HG03442 (cell line): ENCODE measurements at regions not wholly inside any gene's neighbourhood (a gene's known extent, or its start where the extent isn't known, plus 50 kb on each side); places are given as distances from the start of the nearest gene placed in this dataset.

Experiments used
- ATAC-seq: cut with Tn5 transposase; IDR thresholded peaks from one replicate; pipeline ENCODE4 v1.9.1; 2021; ENCODE audit warnings: mild to moderate bottlenecking, moderate library complexity; ENCODE audit not compliant: unreplicated experiment

DNA sequence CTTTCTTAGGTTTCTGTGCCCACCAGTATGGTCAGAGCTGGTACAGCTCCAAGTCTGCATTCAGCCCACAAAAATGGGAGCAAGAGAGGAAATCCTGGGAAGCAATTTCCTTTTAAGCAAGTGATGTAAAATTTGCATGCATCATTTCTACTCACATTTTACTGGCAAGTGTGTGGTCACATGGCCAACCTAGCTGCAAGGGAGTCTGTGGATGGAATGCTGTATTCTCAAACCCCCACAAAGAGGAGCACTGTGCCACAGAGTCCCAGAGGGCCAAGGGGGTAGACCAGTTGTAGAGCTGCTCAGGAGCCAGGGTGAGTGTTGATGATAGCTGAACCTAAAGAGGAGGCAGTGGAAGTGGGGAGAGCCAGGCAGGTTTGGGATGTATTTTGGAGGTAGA lies 154.3 kb upstream of the SPRY4 start:
- no peak for ATAC-seq

DNA sequence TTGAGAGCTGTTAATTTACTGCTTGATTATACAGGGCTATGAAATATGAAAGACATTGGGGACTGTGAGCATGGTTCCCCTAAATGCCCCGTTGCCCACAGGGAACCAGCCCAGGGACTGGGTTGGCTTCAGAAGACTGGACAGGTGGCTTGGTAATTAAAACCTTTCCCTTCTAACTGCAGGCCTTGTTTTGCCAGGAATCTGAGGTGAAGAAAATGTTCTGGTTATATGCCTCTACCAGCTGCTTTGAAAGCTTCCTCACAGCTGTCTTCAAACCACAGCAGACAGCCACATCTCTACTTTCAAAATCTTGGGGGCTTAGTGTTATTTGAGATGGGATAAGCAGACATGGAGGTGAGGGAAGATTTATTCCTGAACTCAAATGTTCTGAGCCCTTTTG lies 153.3 kb upstream of the SPRY4 start:
- ATAC-seq: no peak

- no peak for ATAC-seq
Observed at GRCh38 chr5:142475102-142475513, 150.3 kb upstream of the SPRY4 start.

- no peak for ATAC-seq
Observed at GRCh38 chr5:142474431-142475094, 149.7 kb upstream of the SPRY4 start.

DNA sequence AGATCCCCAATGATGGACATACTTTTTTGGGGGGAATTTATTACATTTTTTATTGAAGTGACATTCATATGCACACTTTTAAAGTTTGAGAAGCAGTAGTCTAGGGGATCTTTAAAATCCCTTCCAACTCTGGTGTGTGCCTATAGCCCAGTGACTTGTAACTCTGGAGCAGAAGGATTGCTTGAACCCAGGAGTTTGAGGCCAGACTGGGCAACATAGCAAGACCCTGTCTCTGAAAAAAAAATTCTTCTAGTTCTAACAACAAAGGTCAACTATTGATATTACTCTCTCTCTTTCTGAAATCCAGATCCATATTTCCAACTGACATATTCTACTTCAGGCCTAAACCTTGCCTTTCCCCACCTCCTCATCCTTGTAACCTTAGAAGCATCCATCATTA lies 148.2 kb upstream of the SPRY4 start:
- no peak for ATAC-seq

DNA sequence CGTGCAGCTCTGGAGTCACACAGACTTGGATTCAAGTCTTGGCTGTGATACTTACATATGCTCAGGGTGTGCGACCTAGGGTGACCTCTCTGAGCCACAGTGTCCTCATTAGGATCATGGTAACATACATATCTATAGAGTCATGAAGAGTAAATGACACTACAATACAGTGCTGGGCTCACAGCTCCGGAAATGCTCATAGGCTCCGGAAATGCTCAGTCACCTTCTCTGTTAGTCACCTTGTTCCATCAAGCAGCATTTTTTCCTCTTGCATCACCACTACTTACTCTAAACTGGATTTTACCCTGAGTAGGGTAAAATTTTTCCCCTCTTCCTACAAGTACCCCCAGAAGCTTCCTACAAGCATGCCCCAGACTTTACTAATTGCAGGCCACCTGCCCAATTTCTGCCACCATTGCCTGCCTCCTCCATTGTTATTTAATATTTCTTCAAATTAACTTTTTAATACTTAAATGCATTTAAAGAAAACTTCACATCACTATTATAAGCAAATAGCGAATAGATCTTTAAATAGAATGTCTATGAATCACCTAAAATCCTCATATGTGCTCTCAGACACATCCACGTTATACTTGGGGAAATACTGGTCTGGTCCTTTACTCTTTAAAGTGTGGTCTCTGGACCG lies 147.6 kb upstream of the SPRY4 start:
- ATAC-seq: no peak

DNA sequence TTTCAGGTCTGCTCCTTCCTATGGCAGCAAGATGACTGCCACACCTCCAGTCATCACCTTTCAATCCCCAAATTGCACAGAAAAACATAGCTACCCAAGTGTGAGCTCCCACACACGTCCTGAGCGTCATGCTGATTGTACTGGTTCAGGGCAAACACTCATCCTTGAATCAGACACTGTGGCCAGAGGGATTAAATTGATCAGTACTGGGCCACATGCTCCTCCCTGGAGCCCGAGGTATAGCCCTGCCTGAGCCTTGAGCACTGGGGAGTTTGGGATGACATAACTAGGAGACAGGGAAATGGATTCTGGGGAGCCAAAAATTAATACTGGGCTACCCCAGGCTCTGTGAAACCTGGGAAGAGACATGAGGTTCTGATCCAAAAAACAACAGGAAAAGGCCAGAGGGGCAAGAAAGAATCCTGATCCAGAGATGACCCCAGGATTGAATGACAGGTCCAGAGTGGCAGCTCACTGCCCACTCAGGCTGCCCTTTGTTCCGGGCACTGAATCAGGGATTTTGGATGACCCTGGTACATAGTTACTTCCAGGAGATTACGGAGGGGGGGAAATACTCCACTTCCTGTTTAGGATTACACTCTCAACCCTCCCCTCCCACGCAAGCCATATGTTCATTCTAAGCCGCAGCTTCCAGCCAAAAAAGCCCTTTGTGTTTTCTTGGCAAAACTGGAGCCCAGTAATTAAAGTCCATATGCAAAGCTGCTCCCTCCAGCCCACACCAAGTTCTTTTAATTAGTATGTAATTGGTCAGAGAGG lies 141.6 kb upstream of the SPRY4 start:
- ATAC-seq: no peak

DNA sequence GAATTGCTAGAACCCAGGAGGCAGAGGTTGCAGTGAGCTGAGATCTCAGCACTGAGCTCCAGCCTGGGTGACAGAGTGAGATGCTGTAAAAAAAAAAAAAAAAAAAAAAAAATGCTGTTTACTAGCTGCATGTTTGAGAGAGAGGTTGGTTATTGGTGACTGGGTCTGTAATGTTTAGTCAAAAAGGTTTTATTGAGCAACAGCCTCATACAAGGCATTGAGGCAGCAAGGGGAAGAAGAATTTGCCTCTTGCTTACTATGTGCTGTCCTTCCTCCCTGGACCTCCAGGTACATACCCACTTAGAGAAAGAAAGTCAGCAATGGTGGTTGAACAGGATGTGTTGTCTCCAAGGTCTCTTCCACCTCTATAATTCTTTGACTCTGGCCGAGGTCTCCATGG lies 140.7 kb upstream of the SPRY4 start:
- no peak for ATAC-seq

DNA sequence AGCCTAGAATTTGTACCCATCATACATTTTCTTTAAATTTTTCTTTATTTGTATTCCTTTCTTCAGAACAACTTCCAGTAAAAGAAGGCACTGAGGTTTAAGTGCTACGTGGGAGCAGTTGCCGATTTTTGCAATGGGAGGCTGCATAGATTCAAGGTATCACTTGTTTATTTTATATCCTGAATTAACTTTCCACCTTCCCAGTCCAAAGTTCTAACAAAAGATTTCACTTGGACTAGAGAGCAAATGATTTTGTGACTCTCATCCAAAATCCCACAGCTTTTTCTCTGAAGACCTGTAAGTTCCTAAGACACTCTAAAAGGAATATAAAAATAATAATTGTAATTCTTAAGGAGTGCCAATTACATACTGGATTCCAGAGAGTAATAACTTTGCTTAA lies 139.1 kb upstream of the SPRY4 start:
- ATAC-seq: no peak

DNA sequence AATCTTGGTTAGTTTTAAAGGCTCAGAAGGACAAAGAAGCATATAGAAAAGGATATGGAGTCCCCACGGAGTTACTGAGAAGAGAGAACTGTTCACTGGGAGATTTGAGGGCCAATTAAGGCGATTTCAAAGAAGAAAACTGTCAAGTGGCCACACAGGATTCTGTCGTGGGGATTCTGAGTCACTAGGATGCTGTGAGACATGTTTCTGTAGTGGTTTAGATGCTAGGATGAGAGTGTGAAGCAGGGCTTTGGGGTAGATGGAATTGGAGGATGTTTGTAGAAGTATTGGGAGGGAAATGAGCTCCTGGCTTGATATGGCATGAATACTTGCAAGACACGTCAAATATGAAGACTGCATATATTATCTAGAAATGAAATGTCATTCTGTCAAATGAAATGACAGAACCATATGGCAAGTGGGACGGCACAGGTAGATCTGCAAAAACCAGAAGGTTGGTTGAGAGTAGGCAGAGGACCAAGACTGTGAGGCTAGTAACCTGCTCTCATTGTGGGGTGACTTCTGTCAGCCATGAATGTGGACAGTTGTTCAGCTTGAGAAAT lies 136.3 kb upstream of the SPRY4 start:
- no peak for ATAC-seq

- ATAC-seq: no peak
Observed at GRCh38 chr5:142459209-142459608, 134.4 kb upstream of the SPRY4 start.

DNA sequence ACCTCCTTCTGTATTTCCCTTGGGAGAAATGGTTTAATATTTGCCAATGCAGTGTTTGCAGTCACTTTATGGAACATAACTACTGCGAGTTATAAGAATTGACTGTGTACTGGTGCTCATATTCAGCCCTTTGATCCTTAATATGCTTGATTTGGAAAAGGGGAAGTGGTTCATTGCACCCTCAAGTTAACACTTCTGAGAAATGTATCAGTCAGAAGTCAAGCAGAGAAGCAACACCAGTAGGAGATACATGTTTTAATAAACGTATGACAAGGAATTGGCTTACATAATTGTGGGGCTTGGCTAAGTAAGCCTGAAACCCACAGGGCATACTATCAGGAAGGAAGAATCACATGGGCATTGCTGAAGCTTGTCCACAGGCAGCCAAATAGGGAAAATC lies 131.0 kb upstream of the SPRY4 start:
- ATAC-seq: no peak

DNA sequence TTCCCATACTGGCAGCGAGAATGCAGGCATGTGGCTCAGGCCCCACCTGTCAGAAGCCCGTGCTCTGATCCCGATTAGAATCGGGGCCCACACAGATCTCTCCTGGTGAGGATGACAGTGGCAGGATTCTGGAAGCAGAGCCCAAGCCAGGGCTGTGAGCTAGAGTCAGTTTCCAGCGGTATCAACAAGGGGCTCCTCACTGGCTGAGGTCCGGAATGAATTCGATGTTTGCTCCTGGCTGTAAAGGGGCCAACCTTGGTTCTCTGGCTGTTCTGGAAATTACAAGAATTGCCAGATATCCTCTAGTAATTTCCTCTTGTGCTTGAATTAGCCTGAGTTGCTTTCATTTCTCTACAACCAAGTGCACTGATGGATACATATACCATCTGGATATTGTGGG lies 129.1 kb upstream of the SPRY4 start:
- ATAC-seq: no peak

DNA sequence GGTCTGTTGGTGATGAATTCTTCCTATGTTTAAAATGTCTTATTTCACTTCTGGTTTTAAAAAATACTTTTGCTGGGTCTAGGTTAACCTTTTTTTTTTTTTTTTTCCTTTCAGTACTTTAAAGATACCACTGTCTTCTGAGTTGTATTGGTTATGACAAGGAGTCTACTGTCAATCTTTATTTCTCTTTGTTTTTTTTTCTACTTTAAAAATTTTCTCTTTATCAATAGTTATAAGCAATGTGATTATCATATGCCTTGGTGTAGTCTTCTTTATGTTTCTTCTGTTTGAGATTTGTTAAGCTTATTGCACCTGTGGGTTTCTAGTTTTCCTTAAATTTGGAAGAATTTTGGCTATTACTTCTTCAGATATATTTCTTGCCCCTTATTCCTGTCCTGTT lies 125.6 kb upstream of the SPRY4 start:
- ATAC-seq: no peak

DNA sequence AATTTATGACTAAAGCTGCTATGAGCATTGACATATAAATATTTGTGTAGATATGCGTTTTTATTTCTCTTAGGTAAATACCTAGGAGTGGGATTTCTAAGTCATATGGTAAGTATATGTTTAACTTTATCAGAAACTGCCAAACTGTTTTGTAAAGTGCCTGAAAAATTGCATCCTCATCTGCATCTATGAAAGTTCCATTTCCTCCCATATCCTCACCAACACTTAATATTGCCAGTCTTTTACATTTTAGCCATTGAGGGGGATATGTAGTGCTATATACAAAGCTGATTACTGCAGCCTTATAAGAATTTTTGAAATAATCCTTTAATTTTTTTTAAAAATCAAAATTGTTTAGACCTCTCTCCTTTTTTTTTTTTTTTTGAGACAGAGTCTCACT lies 123.1 kb upstream of the SPRY4 start:
- no peak for ATAC-seq

DNA sequence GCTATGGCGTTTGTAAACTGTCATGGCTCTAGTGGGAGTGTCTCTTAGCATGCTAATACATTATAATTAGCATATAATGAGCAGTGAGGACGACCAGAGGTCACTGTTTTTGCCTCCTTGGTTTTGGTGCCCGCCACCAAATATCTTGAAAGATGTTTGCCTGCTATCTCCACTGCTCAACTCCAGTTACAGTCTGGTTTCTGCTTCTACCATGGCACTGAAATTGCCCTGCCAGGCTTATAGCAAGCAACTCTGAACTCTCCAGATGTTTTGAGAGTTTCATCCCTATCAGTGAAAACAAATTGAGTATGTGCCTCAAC lies 122.1 kb upstream of the SPRY4 start:
- no peak for ATAC-seq

DNA sequence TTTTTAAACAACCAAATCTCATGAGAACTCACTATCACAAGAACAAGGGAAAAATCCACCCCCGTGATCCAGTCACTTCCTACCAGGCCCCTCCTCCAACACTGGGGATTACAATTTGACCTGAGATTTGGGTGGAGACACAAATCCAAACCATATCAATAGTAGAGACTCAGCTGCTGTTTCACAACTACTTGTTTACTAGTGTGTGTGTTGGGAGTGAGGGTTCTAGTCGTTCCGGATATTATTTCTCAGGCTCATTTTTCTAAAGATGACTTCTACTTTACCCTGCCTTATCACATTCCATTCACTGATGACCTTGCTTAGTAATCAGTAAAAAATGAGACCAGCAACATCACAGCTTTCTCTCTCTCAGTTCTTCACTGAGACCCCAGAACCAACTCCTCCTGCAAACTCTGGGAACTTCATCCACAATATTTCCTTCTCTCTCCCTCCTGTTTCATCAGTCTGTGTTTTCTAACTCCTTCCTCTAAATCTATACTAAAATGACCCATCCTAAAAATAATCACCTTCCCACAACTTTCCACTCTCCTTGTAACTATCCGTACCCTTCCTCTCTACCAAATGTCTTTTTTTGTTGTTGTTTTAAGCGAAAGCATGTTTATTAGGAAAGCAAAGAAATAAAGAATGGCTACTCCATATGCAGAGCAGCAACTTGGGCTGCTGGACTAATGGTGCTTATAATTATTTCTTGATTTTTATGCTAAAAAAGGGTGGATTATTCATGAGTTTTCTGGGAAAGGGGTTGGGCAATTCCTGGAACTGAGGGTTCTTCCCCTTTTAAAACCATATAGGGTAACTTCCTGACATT lies 121.5 kb upstream of the SPRY4 start:
- no peak for ATAC-seq

DNA sequence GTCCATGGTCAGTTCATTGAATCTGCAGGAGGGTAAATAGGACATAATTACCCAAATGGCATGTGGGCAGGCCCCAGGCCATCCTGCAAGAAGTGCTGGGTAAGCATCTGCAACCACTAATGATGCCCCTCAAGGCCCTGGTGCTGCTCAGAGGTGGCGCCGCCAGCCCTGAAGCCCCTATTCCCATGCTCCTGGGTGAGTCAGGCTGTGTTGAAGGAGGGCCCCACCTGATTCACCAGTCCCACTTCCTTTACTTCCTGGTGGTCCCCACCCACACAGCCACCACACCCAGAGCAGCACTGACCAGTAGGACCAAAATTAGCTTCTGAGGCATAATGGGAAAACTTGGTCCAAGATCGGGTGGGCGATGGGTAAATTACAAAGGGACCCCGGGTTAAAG lies 120.4 kb upstream of the SPRY4 start:
- no peak for ATAC-seq

GRCh38 chr5:142441616-142442015 lies 116.8 kb upstream of the SPRY4 start:
- no peak for ATAC-seq

GRCh38 chr5:142439207-142439860 lies 114.5 kb upstream of the SPRY4 start:
- no peak for ATAC-seq

- ATAC-seq: no peak
Observed at GRCh38 chr5:142438573-142438972, 113.8 kb upstream of the SPRY4 start.
